ENCODE measurements at regions not wholly inside any gene's neighbourhood (a gene's known extent, or its start where the extent isn't known, plus 50 kb on each side); places are given as distances from the start of the nearest gene placed in this dataset.

GRCh38 chr13:77480066-77480465 is 55.4 kb upstream of the SCEL start:
- no peak for DNase-seq
- peaks cover 0 to under 1% of the 10 kb centered on the region in 2 donors for H3K9me3 Mint-ChIP-seq
- no peak for ATAC-seq
- no peak overlapping the region for H3K27ac Mint-ChIP-seq
- H3K27me3 Mint-ChIP-seq: no peaks in the 10 kb centered on the region
- peaks cover 6% of the 10 kb centered on the region for H3K4me1 Mint-ChIP-seq
- H3K4me3 Mint-ChIP-seq: no peak overlapping the region

GRCh38 chr13:77479326-77479725 is 56.2 kb upstream of the SCEL start:
- peaks cover 0 to 5% of the 10 kb centered on the region in 2 donors for H3K9me3 Mint-ChIP-seq
- H3K4me1 Mint-ChIP-seq: peaks cover 6% of the 10 kb centered on the region
- no peak for DNase-seq
- no peak overlapping the region for H3K27ac Mint-ChIP-seq
- no peak overlapping the region for H3K4me3 Mint-ChIP-seq
- no peaks in the 10 kb centered on the region for H3K27me3 Mint-ChIP-seq
- ATAC-seq: no peak

GRCh38 chr13:77477299-77477848 is 58.1 kb upstream of the SCEL start:
- no peak overlapping the region for H3K27ac Mint-ChIP-seq
- peak overlapping the region in 1 of 2 donors; percentile 83 for H3K4me3 Mint-ChIP-seq
- no peaks in the 10 kb centered on the region for H3K27me3 Mint-ChIP-seq
- peaks cover 6% of the 10 kb centered on the region for H3K4me1 Mint-ChIP-seq
- DNase-seq (no peak), ATAC-seq (no peak)
- H3K9me3 Mint-ChIP-seq: peaks cover 0 to 5% of the 10 kb centered on the region in 2 donors

- Mint-ChIP-seq H3K4me1 (peaks cover 6% of the 10 kb centered on the region), H3K27me3 (no peaks in the 10 kb centered on the region), H3K9me3 (peaks cover 0 to 5% of the 10 kb centered on the region in 2 donors), H3K27ac (no peak overlapping the region), H3K4me3 (no peak overlapping the region)
- DNase-seq (no peak), ATAC-seq (no peak)
Measured at GRCh38 chr13:77476456-77476855, 59.0 kb upstream of the SCEL start.

GRCh38 chr13:77475345-77476084 is 60.0 kb upstream of the SCEL start:
- ATAC-seq (no peak), DNase-seq (no peak)
- Mint-ChIP-seq H3K27me3 (no peaks in the 10 kb centered on the region), H3K9me3 (peaks cover 0 to 5% of the 10 kb centered on the region in 2 donors), H3K4me3 (no peak overlapping the region), H3K4me1 (peaks cover 6% of the 10 kb centered on the region), H3K27ac (no peak overlapping the region)

- no peaks in the 10 kb centered on the region for H3K27me3 Mint-ChIP-seq
- ATAC-seq (no peak), DNase-seq (no peak)
- peaks cover 0 to 5% of the 10 kb centered on the region in 2 donors for H3K9me3 Mint-ChIP-seq
- H3K4me1 Mint-ChIP-seq: no peaks in the 10 kb centered on the region
- no peak overlapping the region for H3K27ac Mint-ChIP-seq
- no peak overlapping the region for H3K4me3 Mint-ChIP-seq
Measured at GRCh38 chr13:77470986-77471385, 64.5 kb upstream of the SCEL start.

GRCh38 chr13:77466753-77467422 is 68.6 kb upstream of the SCEL start:
- DNase-seq (no peak), ATAC-seq (no peak)
- Mint-ChIP-seq H3K4me1 (no peaks in the 10 kb centered on the region), H3K4me3 (no peak overlapping the region), H3K27ac (no peak overlapping the region), H3K27me3 (no peaks in the 10 kb centered on the region), H3K9me3 (no peaks in the 10 kb centered on the region)

GRCh38 chr13:77465603-77466195 is 69.8 kb upstream of the SCEL start:
- ATAC-seq (no peak), DNase-seq (no peak)
- no peaks in the 10 kb centered on the region for H3K9me3 Mint-ChIP-seq
- H3K27me3 Mint-ChIP-seq: no peaks in the 10 kb centered on the region
- H3K4me3 Mint-ChIP-seq: no peak overlapping the region
- no peaks in the 10 kb centered on the region for H3K4me1 Mint-ChIP-seq
- H3K27ac Mint-ChIP-seq: no peak overlapping the region

GRCh38 chr13:77460195-77460594 is 75.3 kb upstream of the SCEL start:
- Mint-ChIP-seq H3K4me1 (no peaks in the 10 kb centered on the region), H3K27me3 (no peaks in the 10 kb centered on the region), H3K4me3 (no peak overlapping the region), H3K27ac (no peak overlapping the region), H3K9me3 (no peaks in the 10 kb centered on the region)
- DNase-seq (no peak), ATAC-seq (no peak)

- ATAC-seq (no peak), DNase-seq (no peak)
- Mint-ChIP-seq H3K9me3 (no peaks in the 10 kb centered on the region), H3K27me3 (no peaks in the 10 kb centered on the region), H3K27ac (no peak overlapping the region), H3K4me1 (no peaks in the 10 kb centered on the region), H3K4me3 (no peak overlapping the region)
Measured at GRCh38 chr13:77459592-77459991, 75.9 kb upstream of the SCEL start.

GRCh38 chr13:77458736-77459135 is 76.8 kb upstream of the SCEL start:
- Mint-ChIP-seq H3K4me1 (no peaks in the 10 kb centered on the region), H3K4me3 (no peak overlapping the region), H3K27ac (no peak overlapping the region), H3K27me3 (no peaks in the 10 kb centered on the region), H3K9me3 (no peaks in the 10 kb centered on the region)
- DNase-seq (no peak), ATAC-seq (no peak)

GRCh38 chr13:77457966-77458365 is 77.5 kb upstream of the SCEL start:
- H3K27ac Mint-ChIP-seq: no peak overlapping the region
- no peaks in the 10 kb centered on the region for H3K9me3 Mint-ChIP-seq
- ATAC-seq (no peak), DNase-seq (no peak)
- no peak overlapping the region for H3K4me3 Mint-ChIP-seq
- no peaks in the 10 kb centered on the region for H3K4me1 Mint-ChIP-seq
- H3K27me3 Mint-ChIP-seq: no peaks in the 10 kb centered on the region

- no peaks in the 10 kb centered on the region for H3K27me3 Mint-ChIP-seq
- no peak for ATAC-seq
- no peak overlapping the region for H3K4me3 Mint-ChIP-seq
- no peak overlapping the region for H3K27ac Mint-ChIP-seq
- H3K4me1 Mint-ChIP-seq: no peaks in the 10 kb centered on the region
- H3K9me3 Mint-ChIP-seq: no peaks in the 10 kb centered on the region
- DNase-seq: no peak
Measured at GRCh38 chr13:77456271-77456670, 79.2 kb upstream of the SCEL start.

- H3K4me1 Mint-ChIP-seq: peaks cover 4% of the 10 kb centered on the region
- ATAC-seq (no peak), DNase-seq (no peak)
- H3K27me3 Mint-ChIP-seq: peaks cover 15% of the 10 kb centered on the region
- no peak overlapping the region for H3K4me3 Mint-ChIP-seq
- H3K27ac Mint-ChIP-seq: no peak overlapping the region
- no peaks in the 10 kb centered on the region for H3K9me3 Mint-ChIP-seq
Measured at GRCh38 chr13:77449265-77449664, 86.2 kb upstream of the SCEL start.

- H3K4me3 Mint-ChIP-seq: no peak overlapping the region
- no peak overlapping the region for H3K27ac Mint-ChIP-seq
- H3K27me3 Mint-ChIP-seq: peaks cover 15% of the 10 kb centered on the region
- H3K9me3 Mint-ChIP-seq: no peaks in the 10 kb centered on the region
- ATAC-seq: no peak
- H3K4me1 Mint-ChIP-seq: peaks cover 4% of the 10 kb centered on the region
- DNase-seq: no peak
Measured at GRCh38 chr13:77448689-77449088, 86.8 kb upstream of the SCEL start.

- no peak for DNase-seq
- no peak for ATAC-seq
- H3K9me3 Mint-ChIP-seq: peaks cover 0 to 9% of the 10 kb centered on the region in 2 donors
- no peak overlapping the region for H3K27ac Mint-ChIP-seq
- H3K4me3 Mint-ChIP-seq: no peak overlapping the region
- peaks cover 4% of the 10 kb centered on the region for H3K4me1 Mint-ChIP-seq
- peaks cover 24% of the 10 kb centered on the region for H3K27me3 Mint-ChIP-seq
Measured at GRCh38 chr13:77443511-77443910, 92.0 kb upstream of the SCEL start.

Data from stimulated activated naive CD8-positive, alpha-beta T cell treated with anti-CD3 and anti-CD28 coated beads, Interleukin-15, amount 100 ng/mL, for 72 hours (primary cell).